ENCODE measurements at regions not wholly inside any gene's neighbourhood (a gene's known extent, or its start where the extent isn't known, plus 50 kb on each side); places are given as distances from the start of the nearest gene placed in this dataset.

GRCh38 chr5:2310946-2311345, 428.2 kb upstream of the IRX4 start:
- no peak for TF ChIP-seq CTCF (IDR thresholded peaks at IDR 0.05 in 2 of 3, conservative IDR thresholded peaks at IDR 0.05 in 1 of 3; ENCODE audit: borderline replicate concordance in 1 of 3, insufficient read depth in 1 of 3, low read depth in 2 of 3, low read length in 2 of 3)
- no peak for TF ChIP-seq SP1 (IDR thresholded peaks at IDR 0.05; ENCODE audit: low read depth)

Measured in HCT116 (cell line).